H1 (cell line): ENCODE measurements at regions not wholly inside any gene's neighbourhood (a gene's known extent, or its start where the extent isn't known, plus 50 kb on each side); places are given as distances from the start of the nearest gene placed in this dataset.

Experiments
- CTCF ChIA-PET: fragments of 300-600 bp; sonication (Branson Sonifier 250); formaldehyde crosslinking; loops from one replicate; lab custom pipeline; 2021; ENCODE audit not compliant: partially characterized antibody; lab: Charles Lee
- POLR2A ChIA-PET: fragments of 300-600 bp; sonication (Branson Sonifier 250); formaldehyde crosslinking; loops from one replicate; lab custom pipeline; 2021; ENCODE audit warnings: inconsistent platforms; ENCODE audit not compliant: partially characterized antibody; lab: Charles Lee
- DNase-seq, 2 experiments: peaks; one replicate each; pipeline versions ENCODE4 v3.0.0 to v3.0.0-alpha.2; 2010 to 2022; ENCODE audit warnings: low spot score in 2 of 2, low read depth in 1 of 2, mixed read lengths in 1 of 2
- FAIRE-seq: peaks from 2 replicates; lab custom pipeline; 2011; peaks lifted over from hg19 to GRCh38; lab: Jason Lieb, UNC
- H2AFZ ChIP-seq: 2 replicates; pipeline ENCODE4 v1.8.1; 2012; ENCODE audit warnings: low read length, inconsistent platforms
- H2AK5ac ChIP-seq: 2 replicates; pipeline ENCODE4 v1.6.1; 2013; ENCODE audit warnings: low read depth, low read length
- H2BK120ac ChIP-seq: replicated peaks from 2 replicates; pipeline ENCODE3; 2013; ENCODE audit warnings: low read depth, low read length, inconsistent platforms
- H2BK12ac ChIP-seq: 2 replicates; pipeline ENCODE4 v1.6.1; 2013; ENCODE audit warnings: low read depth, low read length
- H2BK15ac ChIP-seq: 2 replicates; pipeline ENCODE4 v1.6.1; 2013; ENCODE audit warnings: low read length
- H2BK20ac ChIP-seq: 2 replicates; pipeline ENCODE4 v1.6.1; 2013; ENCODE audit warnings: low read length
- H2BK5ac ChIP-seq: 2 replicates; pipeline ENCODE4 v1.6.1; 2013; ENCODE audit warnings: low read depth, low read length
- H3K14ac ChIP-seq: 2 replicates; pipeline ENCODE4 v1.6.1; 2013; ENCODE audit warnings: inconsistent platforms; ENCODE audit not compliant: insufficient read length
- H3K18ac ChIP-seq: 2 replicates; pipeline ENCODE4 v1.6.1; 2013; ENCODE audit warnings: low read length; ENCODE audit errors: extremely low read depth
- H3K23ac ChIP-seq: 2 replicates; pipeline ENCODE4 v1.6.1; 2013; ENCODE audit warnings: inconsistent platforms; ENCODE audit not compliant: insufficient read length
- H3K23me2 ChIP-seq: 2 replicates; pipeline ENCODE4 v1.6.1; 2013; ENCODE audit warnings: low read depth, low read length
- H3K27ac ChIP-seq: 2 replicates; pipeline ENCODE4 v1.6.1; 2011; ENCODE audit warnings: low read depth, low read length, inconsistent platforms
- H3K27me3 ChIP-seq, 4 experiments: replicated peaks in 1 of 4; 1 replicate in 1 of 4; 2 replicates in 3 of 4; pipeline versions ENCODE4 v1.6.1 to v1.8.1; 2011 to 2013; ENCODE audit warnings: low read length in 3 of 4, mild to moderate bottlenecking in 3 of 4, inconsistent platforms in 2 of 4, mixed read lengths in 2 of 4, moderate library complexity in 1 of 4; ENCODE audit not compliant: control insufficient read depth in 3 of 4, insufficient read depth in 3 of 4; ENCODE audit errors: extremely low read depth in 1 of 4
- H3K36me3 ChIP-seq, 4 experiments: 2 replicates each; pipeline versions ENCODE4 v1.6.1 to v1.8.1; 2011 to 2013; ENCODE audit warnings: mild to moderate bottlenecking in 4 of 4, low read length in 3 of 4, moderate library complexity in 2 of 4, control low read depth in 1 of 4, inconsistent platforms in 1 of 4; ENCODE audit not compliant: insufficient read depth in 4 of 4, control insufficient read depth in 2 of 4
- H3K4ac ChIP-seq: replicated peaks from 2 replicates; pipeline ENCODE3; 2013; ENCODE audit warnings: low read length, low read depth, mixed read lengths, inconsistent platforms; ENCODE audit not compliant: insufficient read length
- H3K4me1 ChIP-seq, 4 experiments: replicated peaks in 1 of 4; 1 replicate in 1 of 4; 2 replicates in 3 of 4; pipeline versions ENCODE4 v1.6.1 to v1.8.1; 2011 to 2013; ENCODE audit warnings: low read length in 3 of 4, inconsistent platforms in 2 of 4, mixed read lengths in 1 of 4; ENCODE audit not compliant: insufficient read depth in 4 of 4, control insufficient read depth in 3 of 4
- H3K4me2 ChIP-seq, 2 experiments: 2 replicates each; pipeline versions ENCODE4 v1.6.1 to v1.8.1; 2011 to 2013; ENCODE audit warnings: low read depth in 2 of 2, low read length in 2 of 2, control low read depth in 1 of 2, inconsistent platforms in 1 of 2, mild to moderate bottlenecking in 1 of 2; ENCODE audit not compliant: insufficient read depth in 1 of 2
- H3K4me3 ChIP-seq, 4 experiments: fragments of 200-600, 300-600 bp in 1 of 4; sonication (generic), shearing (Covaris generic), sonication (Bioruptor Twin) in 1 of 4; 2 replicates each; pipeline versions ENCODE4 v1.5.1 to v1.8.1; 2011 to 2016; ENCODE audit warnings: low read length in 4 of 4, low read depth in 3 of 4, control low read depth in 2 of 4, inconsistent platforms in 2 of 4, mild to moderate bottlenecking in 2 of 4, mixed read lengths in 1 of 4, moderate library complexity in 1 of 4; ENCODE audit not compliant: insufficient read depth in 2 of 4; ENCODE audit errors: extremely low read depth in 1 of 4
- H3K56ac ChIP-seq: replicated peaks from 2 replicates; pipeline ENCODE3; 2013; ENCODE audit warnings: low read depth, mild to moderate bottlenecking, mixed read lengths, low read length, inconsistent platforms; ENCODE audit not compliant: insufficient read length
- H3K79me1 ChIP-seq: 2 replicates; pipeline ENCODE4 v1.6.1; 2013; ENCODE audit warnings: low read depth, low read length, control low read depth
- H3K79me2 ChIP-seq, 2 experiments: 2 replicates each; pipeline versions ENCODE4 v1.6.1 to v1.8.1; 2012 to 2013; ENCODE audit warnings: low read length in 2 of 2, mild to moderate bottlenecking in 2 of 2, inconsistent platforms in 1 of 2; ENCODE audit not compliant: insufficient read depth in 2 of 2, control insufficient read depth in 1 of 2
- H3K9ac ChIP-seq, 4 experiments: replicated peaks in 1 of 4; 1 replicate in 1 of 4; 2 replicates in 3 of 4; pipeline versions ENCODE4 v1.6.1 to v1.8.1; 2011 to 2013; ENCODE audit warnings: low read depth in 3 of 4, low read length in 3 of 4, control low read depth in 2 of 4, mild to moderate bottlenecking in 2 of 4, moderate library complexity in 2 of 4, inconsistent platforms in 1 of 4; ENCODE audit errors: extremely low read depth in 1 of 4
- H3K9me3 ChIP-seq, 2 experiments: 2 replicates each; pipeline versions ENCODE4 v1.6.1 to v1.8.1; 2012 to 2013; ENCODE audit warnings: mild to moderate bottlenecking in 2 of 2, moderate library complexity in 2 of 2, control low read depth in 1 of 2, inconsistent platforms in 1 of 2, low read depth in 1 of 2, low read length in 1 of 2, mixed read lengths in 1 of 2; ENCODE audit not compliant: insufficient read depth in 2 of 2
- H4K20me1 ChIP-seq, 2 experiments: replicated peaks in 1 of 2; 2 replicates each; pipeline versions ENCODE3 to v1.8.1; 2011 to 2013; ENCODE audit warnings: inconsistent platforms in 2 of 2, low read length in 2 of 2, mild to moderate bottlenecking in 1 of 2; ENCODE audit not compliant: insufficient read depth in 2 of 2, control insufficient read depth in 1 of 2
- H4K5ac ChIP-seq: 2 replicates; pipeline ENCODE4 v1.6.1; 2013; ENCODE audit warnings: low read length, low read depth, mixed read lengths, inconsistent platforms; ENCODE audit not compliant: insufficient read length
- H4K8ac ChIP-seq: 2 replicates; pipeline ENCODE4 v1.8.0; 2013; ENCODE audit warnings: mild to moderate bottlenecking, moderate library complexity, low read length, inconsistent platforms; ENCODE audit not compliant: insufficient read depth; ENCODE audit errors: extremely low read depth
- H4K91ac ChIP-seq: replicated peaks from 2 replicates; pipeline ENCODE3; 2013; ENCODE audit warnings: low read length, mixed read lengths, inconsistent platforms; ENCODE audit not compliant: insufficient read length
- CBX8 ChIP-seq: fragments of 300-800, 300-1000 bp; sonication (generic); IDR thresholded peaks from 2 replicates; pipeline ENCODE4 v1.7.1; 2016; ENCODE audit warnings: low read depth, low read length, borderline replicate concordance
- GTF2F1 ChIP-seq: IDR thresholded peaks from 2 replicates; pipeline ENCODE4 v1.6.1; 2012; ENCODE audit warnings: low read depth, low read length, improper control_type of control experiment, borderline replicate concordance
- WGBS, 2 experiments: shearing (Covaris generic) in 1 of 2; methylation state at CpG; one replicate each; pipeline versions ENCODE4 v1.1.6 to v1.1.7; 2013 to 2015; ENCODE audit warnings: low lambda C conversion rate in 2 of 2, mixed read lengths in 2 of 2, inconsistent platforms in 1 of 2, low coverage in 1 of 2, missing lambda C conversion rate in 1 of 2; ENCODE audit not compliant: insufficient replicate concordance in 2 of 2, insufficient coverage in 1 of 2, insufficient read length in 1 of 2; ENCODE audit errors: extremely low coverage in 1 of 2, missing lambda C conversion rate in 1 of 2; 5-methylcytosine and 5-hydroxymethylcytosine counted together
- TF ChIP-seq, protein P1 (sequence below): IDR thresholded peaks from 2 replicates; pipeline ENCODE4 v1.6.1; 2012; ENCODE audit warnings: inconsistent platforms
- TF ChIP-seq, protein P2 (sequence below): IDR thresholded peaks from 2 replicates; pipeline ENCODE4 v1.6.1; 2012; ENCODE audit warnings: inconsistent platforms

DNA sequence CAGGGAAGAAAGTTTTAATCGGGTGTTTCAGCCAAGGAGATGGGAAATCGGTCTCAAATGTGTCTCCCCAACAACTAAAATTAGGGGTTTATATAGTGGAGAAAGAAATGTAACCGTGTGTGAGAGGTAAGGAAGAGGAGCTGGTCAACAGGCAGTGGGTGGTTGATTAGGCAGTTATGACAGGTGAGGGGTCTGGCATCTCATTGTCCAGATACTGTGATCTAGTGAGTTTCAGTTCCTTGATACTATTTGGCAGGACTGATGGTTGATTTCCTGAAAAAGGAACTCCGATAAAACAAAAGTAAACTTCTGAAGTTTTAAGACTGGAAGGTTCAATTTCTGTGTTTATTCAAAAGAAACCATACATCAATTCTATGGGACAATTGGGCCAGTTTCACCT, 197.9 kb downstream of the LPIN1 start:
- H2BK120ac ChIP-seq = no peak overlapping the region
- no peak overlapping the region for H3K56ac ChIP-seq
- no peak overlapping the region; the same call in 1 of the 2 replicates for H2BK12ac ChIP-seq
- H3K27ac ChIP-seq = no peak overlapping the region
- H3K4me3 ChIP-seq = no peak overlapping the region
- H3K18ac ChIP-seq = no peak overlapping the region
- no peak overlapping the region for H3K23ac ChIP-seq
- H3K79me2 ChIP-seq = no peaks in the 10 kb centered on the region
- ChIA-PET POLR2A (no interaction called here), CTCF (no interaction called here)
- no peaks in the 10 kb centered on the region for H3K9me3 ChIP-seq
- no peaks in the 10 kb centered on the region for H3K23me2 ChIP-seq
- no peak overlapping the region for H4K8ac ChIP-seq
- no peak overlapping the region for H2AFZ ChIP-seq
- H2BK20ac ChIP-seq = no peak overlapping the region
- no peaks in the 10 kb centered on the region for H3K79me1 ChIP-seq
- H2AK5ac ChIP-seq = no peak overlapping the region
- no peaks in the 10 kb centered on the region for H3K27me3 ChIP-seq
- H3K36me3 ChIP-seq = no peaks in the 10 kb centered on the region
- no peak overlapping the region for H3K4me2 ChIP-seq
- no peak overlapping the region for H2BK5ac ChIP-seq
- H3K14ac ChIP-seq = no peak overlapping the region
- 92% methylated on average over 4 of the region's 4 CpGs; no CpG with 5 or more reads in 1 of the 2 experiments for WGBS, 2 experiments
- no peak overlapping the region for H2BK15ac ChIP-seq
- H3K9ac ChIP-seq = no peak overlapping the region
- no peaks in the 10 kb centered on the region for H4K20me1 ChIP-seq
- H3K4me1 ChIP-seq = no peaks in the 10 kb centered on the region
- no peak overlapping the region for H3K4ac ChIP-seq
- TF ChIP-seq CBX8 (no peak), GTF2F1 (no peak)
- TF ChIP-seq, protein P1, sequence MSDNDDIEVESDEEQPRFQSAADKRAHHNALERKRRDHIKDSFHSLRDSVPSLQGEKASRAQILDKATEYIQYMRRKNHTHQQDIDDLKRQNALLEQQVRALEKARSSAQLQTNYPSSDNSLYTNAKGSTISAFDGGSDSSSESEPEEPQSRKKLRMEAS = no peak
- TF ChIP-seq, protein P2, sequence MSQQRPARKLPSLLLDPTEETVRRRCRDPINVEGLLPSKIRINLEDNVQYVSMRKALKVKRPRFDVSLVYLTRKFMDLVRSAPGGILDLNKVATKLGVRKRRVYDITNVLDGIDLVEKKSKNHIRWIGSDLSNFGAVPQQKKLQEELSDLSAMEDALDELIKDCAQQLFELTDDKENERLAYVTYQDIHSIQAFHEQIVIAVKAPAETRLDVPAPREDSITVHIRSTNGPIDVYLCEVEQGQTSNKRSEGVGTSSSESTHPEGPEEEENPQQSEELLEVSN = no peak
- no peak for DNase-seq
- no peak for FAIRE-seq
- no peak overlapping the region for H4K5ac ChIP-seq
- H4K91ac ChIP-seq = no peak overlapping the region
